ENCODE measurements at regions not wholly inside any gene's neighbourhood (a gene's known extent, or its start where the extent isn't known, plus 50 kb on each side); places are given as distances from the start of the nearest gene placed in this dataset.

- H3K27ac ChIP-seq, result no peak overlapping the region
- ATAC-seq (ENCODE audit: low FRiP score in 2 of 2) (no peak), DNase-seq (no peak)
- no peak for TF ChIP-seq POLR2AphosphoS5 (IDR thresholded peaks at IDR 0.05)
- TF ChIP-seq CTCF (IDR thresholded peaks at IDR 0.05), result no peak
- no peak for TF ChIP-seq POLR2A (IDR thresholded peaks at IDR 0.05)
- TF ChIP-seq EP300 (IDR thresholded peaks at IDR 0.05), result no peak
- no peak overlapping the region for H3K4me3 ChIP-seq
- no peaks in the 10 kb centered on the region for H3K27me3 ChIP-seq
- no peaks in the 10 kb centered on the region for H3K36me3 ChIP-seq
- 56 to 83% methylated on average over 2 of the region's 2 CpGs for WGBS, 2 donors
- no peaks in the 10 kb centered on the region for H3K9me3 ChIP-seq
- H3K4me1 ChIP-seq, result no peaks in the 10 kb centered on the region
Observed at GRCh38 chr16:5487728-5488127, 390.1 kb upstream of the EEF2KMT start.

- 36 to 38% methylated on average over 5 of the region's 5 CpGs for WGBS, 2 donors
- no peak for DNase-seq
- no peak for ATAC-seq (ENCODE audit: low FRiP score in 2 of 2)
- H3K36me3 ChIP-seq, result no peaks in the 10 kb centered on the region
- H3K27me3 ChIP-seq, result no peaks in the 10 kb centered on the region
- H3K4me1 ChIP-seq, result no peaks in the 10 kb centered on the region
- TF ChIP-seq EP300 (IDR thresholded peaks at IDR 0.05) (no peak), POLR2A (IDR thresholded peaks at IDR 0.05) (no peak), CTCF (IDR thresholded peaks at IDR 0.05) (no peak), POLR2AphosphoS5 (IDR thresholded peaks at IDR 0.05) (no peak)
- H3K9me3 ChIP-seq, result no peaks in the 10 kb centered on the region
- H3K4me3 ChIP-seq, result no peak overlapping the region
- H3K27ac ChIP-seq, result no peak overlapping the region
Observed at GRCh38 chr16:5482256-5482655, 384.7 kb upstream of the EEF2KMT start.

GRCh38 chr16:5480431-5481195, 383.0 kb upstream of the EEF2KMT start:
- Histone ChIP-seq H3K4me3 (no peak overlapping the region), H3K27ac (no peak overlapping the region), H3K36me3 (no peaks in the 10 kb centered on the region), H3K9me3 (no peaks in the 10 kb centered on the region), H3K27me3 (no peaks in the 10 kb centered on the region), H3K4me1 (no peaks in the 10 kb centered on the region)
- ATAC-seq (ENCODE audit: low FRiP score in 2 of 2) (no peak), DNase-seq (no peak)
- 72 to 83% methylated on average over 7 of the region's 7 CpGs for WGBS, 2 donors
- TF ChIP-seq EP300 (IDR thresholded peaks at IDR 0.05) (no peak), POLR2A (IDR thresholded peaks at IDR 0.05) (no peak), POLR2AphosphoS5 (IDR thresholded peaks at IDR 0.05) (no peak), CTCF (IDR thresholded peaks at IDR 0.05) (no peak)

- Histone ChIP-seq H3K9me3 (no peaks in the 10 kb centered on the region), H3K36me3 (no peaks in the 10 kb centered on the region), H3K4me3 (no peak overlapping the region), H3K27me3 (no peaks in the 10 kb centered on the region), H3K27ac (no peak overlapping the region), H3K4me1 (no peaks in the 10 kb centered on the region)
- no peak for DNase-seq
- WGBS, 2 donors, result 16 to 23% methylated on average over 3 of the region's 3 CpGs
- no peak for ATAC-seq (ENCODE audit: low FRiP score in 2 of 2)
- TF ChIP-seq POLR2A (IDR thresholded peaks at IDR 0.05) (no peak), CTCF (IDR thresholded peaks at IDR 0.05) (no peak), POLR2AphosphoS5 (IDR thresholded peaks at IDR 0.05) (no peak), EP300 (IDR thresholded peaks at IDR 0.05) (no peak)
Observed at GRCh38 chr16:5479926-5480325, 382.3 kb upstream of the EEF2KMT start.

GRCh38 chr16:5478036-5478435, 380.4 kb upstream of the EEF2KMT start:
- no peak for TF ChIP-seq POLR2A (IDR thresholded peaks at IDR 0.05)
- no peak for TF ChIP-seq POLR2AphosphoS5 (IDR thresholded peaks at IDR 0.05)
- TF ChIP-seq CTCF (IDR thresholded peaks at IDR 0.05), result no peak
- no peak for TF ChIP-seq EP300 (IDR thresholded peaks at IDR 0.05)
- Histone ChIP-seq H3K4me3 (no peak overlapping the region), H3K27ac (no peak overlapping the region), H3K4me1 (no peaks in the 10 kb centered on the region), H3K27me3 (no peaks in the 10 kb centered on the region), H3K36me3 (no peaks in the 10 kb centered on the region), H3K9me3 (no peaks in the 10 kb centered on the region)
- WGBS, 2 donors, result 62 to 73% methylated on average over 6 to 7 of the region's 7 CpGs
- ATAC-seq (ENCODE audit: low FRiP score in 2 of 2) (peak in 1 of 2 donors; percentile 23), DNase-seq (no peak)
